Lower lobe of right lung (tissue), 2 donors: ENCODE measurements at regions not wholly inside any gene's neighbourhood (a gene's known extent, or its start where the extent isn't known, plus 50 kb on each side); places are given as distances from the start of the nearest gene placed in this dataset.
A peak's percentile ranks its signal among the peaks of the same experiment; 100 is the strongest.

Source experiments
- ATAC-seq, 2 donors: fragments of 200-7000 bp; cut with Tn5 transposase; one replicate each; pipeline ENCODE4 v1.9.1; 2020 to 2022; ENCODE audit warnings: mild to moderate bottlenecking in 2 of 2, moderate library complexity in 2 of 2
- DNase-seq: peaks from one replicate; pipeline ENCODE4 v3.0.0-alpha.2; 2020
- H3K27ac ChIP-seq: fragments of 200-600 bp; one replicate; pipeline ENCODE4 v1.8.0; 2022
- H3K27me3 ChIP-seq: fragments of 200-600 bp; one replicate; pipeline ENCODE4 v1.8.0; 2022; ENCODE audit warnings: low read depth
- H3K36me3 ChIP-seq: fragments of 200-600 bp; one replicate; pipeline ENCODE4 v1.8.0; 2022; ENCODE audit warnings: mild to moderate bottlenecking
- H3K4me1 ChIP-seq: fragments of 200-600 bp; one replicate; pipeline ENCODE4 v1.8.0; 2022
- H3K4me3 ChIP-seq: fragments of 200-600 bp; one replicate; pipeline ENCODE4 v1.8.0; 2022; ENCODE audit warnings: mild to moderate bottlenecking
- H3K9me3 ChIP-seq: fragments of 200-600 bp; one replicate; pipeline ENCODE4 v1.8.0; 2022
- intact Hi-C: fragments of 100-400 bp; cut with DNase I; formaldehyde crosslinking; loops from one replicate; pipeline ENCODE4 v1.11.0; 2022
- TF ChIP-seq, protein P1 (sequence below): fragments of 200-600 bp; IDR thresholded peaks from one replicate; pipeline ENCODE4 v1.8.0; 2022; ENCODE audit warnings: antibody characterized with exemption, mild to moderate bottlenecking
- donor health status: DM: no; HTN: yes; CAD: no; lungs with severe emphysema.

DNA sequence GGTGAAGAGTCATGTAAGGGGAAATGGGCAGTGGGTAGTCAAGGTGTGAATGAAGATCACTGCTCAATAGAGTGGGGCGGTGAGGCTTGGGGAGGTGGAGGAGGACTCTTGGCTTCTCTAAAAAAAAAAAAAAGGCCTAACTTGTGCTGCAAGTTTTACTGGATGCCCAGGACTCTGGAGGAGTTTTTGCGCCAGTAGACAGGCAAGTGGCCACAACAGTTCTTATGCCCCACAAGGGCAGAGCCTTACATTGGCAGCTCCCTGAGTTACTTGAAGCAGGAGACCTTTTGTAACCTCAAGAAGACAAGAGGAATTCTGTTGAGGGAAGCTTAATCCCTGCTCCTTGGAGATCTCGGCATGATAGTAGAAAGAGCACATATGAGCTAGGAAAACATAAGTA lies 54.9 kb upstream of the PPP2R5A start:
- no peak overlapping the region for H3K27ac ChIP-seq
- H3K27me3 ChIP-seq = no peaks in the 10 kb centered on the region
- DNase-seq = no peak
- intact Hi-C loops = no loop called here
- H3K9me3 ChIP-seq = no peaks in the 10 kb centered on the region
- no peaks in the 10 kb centered on the region for H3K36me3 ChIP-seq
- ATAC-seq = peak in 1 of 2 donors; percentile 24
- peaks cover 48% of the 10 kb centered on the region for H3K4me1 ChIP-seq
- TF ChIP-seq, protein P1, sequence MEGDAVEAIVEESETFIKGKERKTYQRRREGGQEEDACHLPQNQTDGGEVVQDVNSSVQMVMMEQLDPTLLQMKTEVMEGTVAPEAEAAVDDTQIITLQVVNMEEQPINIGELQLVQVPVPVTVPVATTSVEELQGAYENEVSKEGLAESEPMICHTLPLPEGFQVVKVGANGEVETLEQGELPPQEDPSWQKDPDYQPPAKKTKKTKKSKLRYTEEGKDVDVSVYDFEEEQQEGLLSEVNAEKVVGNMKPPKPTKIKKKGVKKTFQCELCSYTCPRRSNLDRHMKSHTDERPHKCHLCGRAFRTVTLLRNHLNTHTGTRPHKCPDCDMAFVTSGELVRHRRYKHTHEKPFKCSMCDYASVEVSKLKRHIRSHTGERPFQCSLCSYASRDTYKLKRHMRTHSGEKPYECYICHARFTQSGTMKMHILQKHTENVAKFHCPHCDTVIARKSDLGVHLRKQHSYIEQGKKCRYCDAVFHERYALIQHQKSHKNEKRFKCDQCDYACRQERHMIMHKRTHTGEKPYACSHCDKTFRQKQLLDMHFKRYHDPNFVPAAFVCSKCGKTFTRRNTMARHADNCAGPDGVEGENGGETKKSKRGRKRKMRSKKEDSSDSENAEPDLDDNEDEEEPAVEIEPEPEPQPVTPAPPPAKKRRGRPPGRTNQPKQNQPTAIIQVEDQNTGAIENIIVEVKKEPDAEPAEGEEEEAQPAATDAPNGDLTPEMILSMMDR = no peak
- no peak overlapping the region for H3K4me3 ChIP-seq

DNA sequence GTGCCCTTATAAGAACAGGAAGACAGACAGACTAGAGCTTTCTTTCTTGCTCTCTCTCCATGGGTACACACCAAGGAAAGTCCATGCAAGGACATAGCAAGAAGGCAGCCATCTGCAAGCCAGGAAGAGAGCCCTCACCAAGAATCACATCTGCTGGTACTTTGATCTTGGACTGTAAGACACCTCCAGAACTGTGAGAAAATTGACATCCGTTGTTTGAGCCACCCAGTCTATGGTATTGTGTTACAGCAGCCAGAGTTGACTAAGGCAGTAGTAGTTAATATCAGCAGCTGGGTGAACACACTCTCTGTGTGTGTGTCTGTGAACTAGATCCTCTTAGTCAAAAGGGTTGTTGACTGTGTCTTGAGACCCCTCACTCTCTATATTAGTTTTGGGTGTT lies 53.8 kb upstream of the PPP2R5A start:
- Histone ChIP-seq H3K9me3 (no peaks in the 10 kb centered on the region), H3K27me3 (no peaks in the 10 kb centered on the region), H3K36me3 (no peaks in the 10 kb centered on the region), H3K4me3 (no peak overlapping the region), H3K27ac (no peak overlapping the region), H3K4me1 (peaks cover 45% of the 10 kb centered on the region)
- ATAC-seq (no peak), DNase-seq (no peak)
- intact Hi-C loops = no loop called here
- TF ChIP-seq, protein P1 = no peak

DNA sequence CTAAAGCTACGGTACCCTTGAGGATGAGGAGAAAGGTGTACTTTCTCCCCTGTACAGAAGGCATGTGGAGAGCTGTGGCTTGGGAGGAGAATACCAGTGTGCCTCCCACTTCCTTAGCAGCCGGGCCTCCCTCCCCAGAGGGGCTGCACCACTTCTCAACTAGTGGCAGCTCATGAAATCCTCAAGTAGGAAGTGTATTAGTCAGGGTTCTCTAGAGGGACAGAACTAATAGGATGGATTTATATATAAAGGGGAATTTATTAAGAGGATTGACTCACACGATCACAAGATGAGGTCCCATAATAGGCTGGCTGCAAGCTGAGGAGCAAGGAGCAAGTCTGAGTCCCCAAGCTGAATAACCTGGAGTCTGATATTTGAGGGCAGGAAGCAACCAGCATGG lies 53.1 kb upstream of the PPP2R5A start:
- Histone ChIP-seq H3K36me3 (no peaks in the 10 kb centered on the region), H3K4me1 (peaks cover 45% of the 10 kb centered on the region), H3K9me3 (no peaks in the 10 kb centered on the region), H3K4me3 (no peak overlapping the region), H3K27me3 (no peaks in the 10 kb centered on the region), H3K27ac (no peak overlapping the region)
- TF ChIP-seq, protein P1 = no peak
- no peak for ATAC-seq
- DNase-seq = no peak
- intact Hi-C loops = no loop called here

DNA sequence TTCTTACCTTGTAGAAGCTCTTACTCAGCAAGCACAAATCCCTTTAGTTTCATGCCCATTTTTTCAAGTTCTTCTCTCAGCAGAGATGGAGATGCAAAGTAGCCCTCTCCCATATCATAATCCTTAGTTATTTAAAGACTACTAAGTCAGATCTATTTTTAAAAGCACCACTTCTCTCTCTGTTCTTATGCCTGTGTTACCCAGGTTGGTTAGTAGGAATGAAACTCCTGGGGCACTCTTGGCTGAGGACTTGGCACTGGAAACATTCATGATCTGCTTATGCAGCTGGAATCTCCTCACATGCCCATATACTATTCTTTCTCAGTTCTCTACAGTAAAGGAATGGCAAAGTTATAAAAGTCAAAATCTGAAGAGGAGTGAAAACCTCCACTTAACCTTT lies 51.9 kb upstream of the PPP2R5A start:
- intact Hi-C loops = no loop called here
- ATAC-seq (no peak), DNase-seq (no peak)
- Histone ChIP-seq H3K4me3 (no peak overlapping the region), H3K27me3 (no peaks in the 10 kb centered on the region), H3K9me3 (no peaks in the 10 kb centered on the region), H3K4me1 (peaks cover 50% of the 10 kb centered on the region), H3K36me3 (no peaks in the 10 kb centered on the region), H3K27ac (no peak overlapping the region)
- TF ChIP-seq, protein P1 = no peak

DNA sequence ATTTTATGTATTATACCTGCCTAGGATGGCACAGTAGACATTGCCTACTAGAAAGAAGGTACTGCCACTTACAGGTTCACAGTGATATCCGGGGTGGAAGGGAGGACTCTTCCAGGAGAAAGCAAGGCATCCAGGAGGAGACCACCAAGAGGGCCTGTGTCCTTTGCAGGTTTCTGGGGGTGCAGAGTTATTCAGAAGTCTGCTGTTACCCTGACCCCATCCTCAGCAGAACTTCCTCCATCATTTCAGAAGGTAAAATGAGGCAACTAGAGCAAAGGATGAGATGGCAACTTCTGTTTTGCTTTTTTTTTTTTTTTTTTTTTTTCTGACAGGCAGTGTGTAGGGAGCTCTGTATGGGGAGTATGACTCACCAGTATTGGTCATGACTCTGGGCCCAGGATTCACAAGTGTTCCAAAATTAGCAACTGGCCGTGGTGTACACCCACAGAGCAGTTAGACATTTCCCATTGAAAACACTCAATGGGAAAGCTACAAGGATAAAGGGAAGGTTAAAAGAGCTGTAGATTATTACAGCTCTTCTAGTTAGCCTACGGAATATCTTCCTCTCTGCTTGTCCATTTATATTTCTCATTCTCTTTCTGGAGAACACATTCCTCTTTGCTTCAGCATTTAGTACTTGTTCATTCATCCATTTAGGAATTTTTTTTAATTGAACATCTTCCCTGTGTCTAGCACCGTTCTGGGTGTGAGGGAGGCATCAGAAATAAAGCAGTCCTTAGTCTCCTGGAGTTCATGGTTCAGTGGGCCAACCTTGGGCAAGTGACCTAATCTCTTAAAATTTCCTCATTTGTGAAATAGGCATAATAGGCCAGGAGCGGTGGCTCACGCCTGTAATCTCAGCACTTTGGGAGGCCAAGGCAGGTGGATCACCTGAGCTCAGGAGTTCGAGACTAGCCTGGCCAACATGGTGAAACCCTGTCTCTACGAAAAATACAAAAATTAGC lies 50.5 kb upstream of the PPP2R5A start:
- intact Hi-C loops = no loop called here
- peak; percentile 95 to 96 for ATAC-seq

More for the DNA sequence above, 50.5 kb upstream of the PPP2R5A start:
- no peak for DNase-seq
- H3K4me3 ChIP-seq = no peak overlapping the region
- no peaks in the 10 kb centered on the region for H3K27me3 ChIP-seq
- H3K4me1 ChIP-seq = peaks cover 58% of the 10 kb centered on the region
- TF ChIP-seq, protein P1 = no peak
- H3K36me3 ChIP-seq = no peaks in the 10 kb centered on the region
- H3K9me3 ChIP-seq = no peaks in the 10 kb centered on the region
- H3K27ac ChIP-seq = no peak overlapping the region
